ENCODE measurements at regions not wholly inside any gene's neighbourhood (a gene's known extent, or its start where the extent isn't known, plus 50 kb on each side); places are given as distances from the start of the nearest gene placed in this dataset.

DNA sequence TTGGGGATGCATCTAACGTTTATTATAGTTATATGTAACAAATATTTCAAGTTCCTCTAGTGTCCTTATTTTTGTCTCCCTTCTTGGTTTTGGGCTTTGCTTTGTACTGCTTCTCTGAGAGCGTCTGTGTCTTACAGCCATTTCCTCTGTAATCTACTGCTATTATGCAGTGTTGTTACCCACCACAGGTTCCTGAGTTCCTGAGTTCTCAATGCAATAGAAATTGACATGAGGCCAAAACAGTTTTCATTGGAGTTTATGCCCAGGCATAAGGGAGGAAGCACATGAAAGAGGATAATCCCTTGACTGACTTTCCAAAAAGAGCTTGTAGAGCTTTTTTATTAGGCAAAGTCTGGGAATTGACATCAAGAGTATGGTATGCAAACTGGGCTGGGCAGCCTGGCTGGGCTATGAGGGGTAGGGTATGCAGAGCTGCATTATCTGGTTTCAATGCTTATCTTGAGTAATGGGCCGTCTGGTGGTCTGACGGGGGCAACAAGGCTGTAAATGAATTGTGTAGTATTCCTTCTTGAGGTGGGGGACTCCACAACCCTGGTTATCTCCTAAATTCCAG is 722.5 kb upstream of the ATXN7L3B start:
- TF ChIP-seq, protein P1, sequence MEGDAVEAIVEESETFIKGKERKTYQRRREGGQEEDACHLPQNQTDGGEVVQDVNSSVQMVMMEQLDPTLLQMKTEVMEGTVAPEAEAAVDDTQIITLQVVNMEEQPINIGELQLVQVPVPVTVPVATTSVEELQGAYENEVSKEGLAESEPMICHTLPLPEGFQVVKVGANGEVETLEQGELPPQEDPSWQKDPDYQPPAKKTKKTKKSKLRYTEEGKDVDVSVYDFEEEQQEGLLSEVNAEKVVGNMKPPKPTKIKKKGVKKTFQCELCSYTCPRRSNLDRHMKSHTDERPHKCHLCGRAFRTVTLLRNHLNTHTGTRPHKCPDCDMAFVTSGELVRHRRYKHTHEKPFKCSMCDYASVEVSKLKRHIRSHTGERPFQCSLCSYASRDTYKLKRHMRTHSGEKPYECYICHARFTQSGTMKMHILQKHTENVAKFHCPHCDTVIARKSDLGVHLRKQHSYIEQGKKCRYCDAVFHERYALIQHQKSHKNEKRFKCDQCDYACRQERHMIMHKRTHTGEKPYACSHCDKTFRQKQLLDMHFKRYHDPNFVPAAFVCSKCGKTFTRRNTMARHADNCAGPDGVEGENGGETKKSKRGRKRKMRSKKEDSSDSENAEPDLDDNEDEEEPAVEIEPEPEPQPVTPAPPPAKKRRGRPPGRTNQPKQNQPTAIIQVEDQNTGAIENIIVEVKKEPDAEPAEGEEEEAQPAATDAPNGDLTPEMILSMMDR (IDR thresholded peaks at IDR 0.05; ENCODE audit: low read depth, low read length): no peak
- no peak for TF ChIP-seq POLR2A (IDR thresholded peaks at IDR 0.05; ENCODE audit: extremely low read depth, insufficient read length)
